Hematopoietic multipotent progenitor cell treated with erythropoietin and hydrocortisone succinate and interleukin-3 and kit ligand, for 17 days (in vitro differentiated cells): ENCODE measurements at regions not wholly inside any gene's neighbourhood (a gene's known extent, or its start where the extent isn't known, plus 50 kb on each side); places are given as distances from the start of the nearest gene placed in this dataset.

Experiments used
- DNase-seq: peaks from one replicate; pipeline ENCODE4 v3.0.0-alpha.2; 2015; ENCODE audit warnings: low spot score

DNA sequence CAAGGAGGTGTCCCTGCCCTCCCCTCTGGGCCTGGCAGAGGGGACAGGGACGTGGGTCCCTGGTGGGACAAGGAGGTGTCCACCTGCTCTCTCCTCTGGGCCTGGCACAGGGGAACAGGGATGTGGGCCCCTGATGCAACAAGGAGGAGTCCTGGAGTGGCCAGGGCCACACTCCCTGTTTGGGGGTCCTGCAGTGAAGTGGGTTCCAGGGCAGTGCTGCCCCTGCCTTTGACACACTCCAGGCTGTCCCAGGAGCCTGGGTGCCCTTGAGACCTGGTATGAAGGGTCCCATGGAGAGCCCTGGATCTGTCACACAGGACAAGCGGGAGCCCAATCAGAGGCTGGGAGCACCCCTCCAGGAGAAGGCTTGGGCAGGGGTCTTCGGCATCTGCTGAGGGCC is 75.8 kb upstream of the GPC1 start:
- no peak for DNase-seq

DNA sequence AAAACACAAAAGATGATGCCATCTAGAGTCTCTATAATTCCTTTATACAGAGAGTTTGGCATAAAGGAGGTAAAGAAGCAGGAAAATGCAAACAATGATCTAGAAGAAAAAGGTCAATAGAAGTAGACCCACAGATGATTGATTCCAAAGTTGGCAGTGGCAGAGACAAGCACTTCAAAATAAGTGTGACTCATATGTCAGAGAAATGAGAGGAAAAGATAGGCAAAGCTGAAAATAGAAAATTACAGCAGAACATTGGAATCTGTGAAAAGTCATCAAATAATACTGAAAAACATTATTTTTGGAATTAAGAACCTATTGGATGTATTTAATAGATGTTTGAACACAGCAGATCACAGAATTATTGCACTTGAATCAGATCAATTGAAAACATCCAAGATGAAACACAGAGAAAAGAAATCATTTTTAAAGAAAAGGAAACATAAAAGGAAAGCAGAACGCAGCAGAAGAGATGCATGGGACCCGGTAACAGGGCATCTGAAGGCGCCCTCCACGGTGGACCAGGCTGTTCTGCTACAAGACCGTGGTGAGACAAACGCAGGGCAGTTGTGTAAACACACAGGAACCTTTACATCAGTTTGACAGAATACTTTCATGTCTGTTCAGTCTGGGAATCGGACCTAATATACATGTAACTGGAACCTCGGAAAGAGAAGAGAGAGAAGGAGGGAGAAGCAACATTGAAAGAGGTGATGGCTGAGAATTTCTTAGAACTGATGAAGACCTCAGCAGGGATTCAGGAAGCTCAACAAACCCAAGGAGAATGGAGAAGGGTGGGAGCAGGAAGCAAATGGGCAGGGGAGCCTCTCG is 74.6 kb upstream of the GPC1 start:
- DNase-seq = no peak

DNA sequence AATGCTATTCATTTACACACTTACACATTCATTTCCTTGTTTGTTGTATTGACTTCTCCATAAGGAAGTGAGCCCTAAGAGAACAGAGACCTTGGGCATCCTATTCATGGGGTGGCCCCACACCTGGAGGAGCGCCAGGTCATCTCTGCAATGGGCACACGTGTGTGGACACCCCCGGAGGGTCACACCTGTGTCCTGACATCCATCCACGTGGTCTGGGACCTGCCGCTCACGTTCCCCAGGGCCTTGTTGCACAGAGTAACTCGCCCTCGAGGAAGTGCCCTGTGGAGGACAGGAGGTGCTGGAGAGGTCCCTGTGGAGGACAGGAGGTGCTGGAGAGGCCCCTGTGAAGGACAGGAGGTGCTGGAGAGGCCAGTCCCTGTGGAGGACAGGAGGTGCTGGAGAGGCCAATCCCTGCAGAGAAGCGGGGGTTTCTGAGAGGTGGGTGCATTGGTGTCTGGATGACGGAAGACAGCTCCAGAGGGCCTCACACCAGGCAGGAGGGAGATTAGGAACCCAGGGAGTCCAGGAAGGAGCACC is 73.2 kb upstream of the GPC1 start:
- DNase-seq = no peak

DNA sequence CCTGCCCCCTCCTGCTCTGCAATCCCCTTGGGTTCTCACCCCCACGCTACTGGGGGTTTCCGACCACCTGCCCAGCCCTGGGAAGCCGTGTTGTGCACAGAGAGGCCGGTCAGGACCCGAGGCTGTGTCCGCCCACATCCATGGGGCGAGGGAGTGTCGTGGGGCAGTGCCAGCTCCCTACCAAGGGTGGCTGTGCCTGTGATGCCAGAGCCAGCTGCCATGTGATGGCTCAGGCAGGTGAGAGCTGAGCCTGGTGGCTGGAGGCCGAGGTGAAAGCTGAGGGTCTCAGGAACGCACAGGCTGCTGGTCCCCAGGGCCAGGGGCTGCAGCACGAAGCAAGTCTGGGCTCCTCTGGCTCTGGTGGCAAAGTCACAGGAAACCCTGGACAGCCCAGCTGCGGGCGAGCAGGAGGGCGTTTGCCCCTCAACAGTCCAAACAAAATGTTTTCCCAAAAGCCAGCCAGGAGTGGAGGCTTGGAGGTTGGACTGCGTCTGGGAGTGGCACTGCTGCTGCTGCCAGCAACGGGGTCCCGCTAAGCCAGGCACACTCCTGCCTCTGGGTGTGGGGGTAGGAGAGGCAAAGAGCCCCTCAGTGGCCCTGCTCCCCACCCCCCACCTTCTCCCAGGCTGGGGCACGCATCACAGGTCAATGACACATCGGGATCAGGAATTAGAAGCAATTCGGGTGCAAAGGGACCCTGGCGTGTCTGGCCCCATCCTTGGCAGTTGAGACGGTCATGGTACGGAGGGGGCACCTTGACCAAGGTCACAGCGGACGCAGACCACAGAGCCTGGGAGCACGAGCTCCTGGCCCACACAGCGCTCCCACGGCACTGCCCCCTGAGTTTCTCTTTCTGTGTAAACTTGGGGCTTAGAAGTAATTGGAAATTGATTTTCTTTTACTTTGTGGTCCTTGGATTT is 72.4 kb upstream of the GPC1 start:
- no peak for DNase-seq

DNA sequence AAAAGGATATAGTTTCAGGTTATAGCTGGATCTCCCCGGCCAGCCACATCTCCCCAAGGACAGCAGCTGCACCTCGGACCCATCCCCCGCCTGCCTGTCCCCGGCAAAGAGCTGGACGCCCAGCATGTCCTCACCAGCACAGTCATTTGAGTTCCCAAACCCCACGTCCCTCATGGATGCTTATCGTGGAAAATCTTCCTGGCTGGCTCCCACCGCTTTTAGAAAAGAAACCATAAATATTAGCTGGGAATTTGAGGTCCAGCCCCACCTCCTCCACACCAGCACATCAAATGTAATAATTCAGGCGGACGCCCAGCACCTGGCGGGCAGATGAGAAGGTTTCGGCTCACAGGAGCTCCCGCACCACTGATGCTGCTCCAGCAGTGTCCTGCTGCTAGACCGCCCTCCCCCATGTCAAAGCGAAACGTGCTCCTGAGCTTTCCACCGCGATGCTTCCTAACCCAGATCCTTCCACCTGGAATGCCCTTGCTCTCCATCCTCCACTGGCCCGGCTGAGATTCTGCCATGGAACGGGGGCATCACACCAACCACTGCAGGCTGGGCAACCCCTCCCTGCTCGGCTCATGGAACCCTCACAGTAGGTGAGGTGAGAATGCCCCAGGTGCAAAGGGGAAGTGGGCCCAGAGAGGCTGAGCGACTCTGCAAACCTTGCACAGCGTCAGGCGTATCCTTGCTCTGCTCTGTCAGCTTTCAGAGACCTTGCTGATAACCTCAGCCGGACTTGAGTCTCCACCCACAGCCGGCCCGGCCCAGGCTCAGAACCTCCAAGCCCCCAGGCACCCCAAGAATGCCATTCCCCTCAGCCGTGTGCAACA is 71.5 kb upstream of the GPC1 start:
- no peak for DNase-seq

DNA sequence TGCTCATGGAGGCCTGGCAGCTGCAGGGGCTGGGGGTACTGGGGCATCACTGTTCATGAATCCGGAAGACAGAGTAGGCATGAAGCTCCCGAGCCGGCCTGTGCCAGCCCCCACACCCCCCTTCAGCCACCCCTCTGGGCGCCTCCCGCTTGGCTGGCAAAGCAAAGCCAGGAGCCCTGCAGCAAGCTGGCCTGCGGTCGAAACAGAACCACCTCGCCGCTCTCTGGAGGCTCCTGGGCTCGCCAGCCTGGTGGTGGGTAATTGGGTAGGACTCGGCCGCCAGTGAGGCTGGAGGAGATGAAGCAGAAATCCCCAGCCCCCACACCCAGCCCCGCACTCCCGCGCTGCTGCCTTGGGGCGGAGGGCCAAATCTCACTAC is 70.9 kb upstream of the GPC1 start:
- no peak for DNase-seq

DNA sequence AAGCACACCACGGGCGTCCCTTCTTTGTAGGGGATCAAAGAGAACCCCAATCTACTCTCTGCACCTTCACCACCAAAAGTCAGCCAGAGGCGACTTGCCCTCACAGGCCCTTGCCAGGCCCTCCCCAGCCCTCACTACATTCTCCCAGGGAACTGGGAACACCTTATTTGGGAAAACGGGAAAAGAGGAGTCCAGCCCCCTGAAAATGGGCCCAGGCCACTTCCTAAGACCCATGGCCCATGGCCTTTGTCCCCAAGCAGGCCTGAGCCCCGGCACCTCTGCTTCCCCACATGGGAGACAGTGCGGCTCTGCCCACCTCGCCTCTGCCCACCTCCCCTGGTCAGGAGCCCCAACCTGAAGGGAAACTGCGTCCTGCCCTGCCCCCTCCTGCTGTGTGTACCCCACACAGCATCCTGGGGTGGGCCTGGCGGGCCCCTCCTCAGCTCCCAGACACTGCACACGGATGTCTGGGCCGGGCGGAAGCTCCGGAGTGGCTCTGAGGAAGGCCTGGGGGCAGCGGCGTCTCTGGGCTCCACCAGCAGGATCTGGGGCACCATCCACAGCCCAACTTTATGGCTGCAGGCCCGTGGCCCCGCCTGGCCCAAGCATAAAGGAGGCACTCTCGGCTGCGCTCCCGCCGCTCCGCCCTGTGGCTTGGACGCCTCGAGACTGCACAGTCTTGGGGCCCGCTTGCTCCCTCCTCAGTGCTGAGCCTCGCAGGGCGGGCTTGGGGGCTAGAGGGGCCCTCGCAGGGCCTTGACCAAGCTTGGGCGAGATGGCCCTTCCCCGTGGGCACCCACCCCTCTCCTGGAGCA is 70.3 kb upstream of the GPC1 start:
- DNase-seq = no peak

DNA sequence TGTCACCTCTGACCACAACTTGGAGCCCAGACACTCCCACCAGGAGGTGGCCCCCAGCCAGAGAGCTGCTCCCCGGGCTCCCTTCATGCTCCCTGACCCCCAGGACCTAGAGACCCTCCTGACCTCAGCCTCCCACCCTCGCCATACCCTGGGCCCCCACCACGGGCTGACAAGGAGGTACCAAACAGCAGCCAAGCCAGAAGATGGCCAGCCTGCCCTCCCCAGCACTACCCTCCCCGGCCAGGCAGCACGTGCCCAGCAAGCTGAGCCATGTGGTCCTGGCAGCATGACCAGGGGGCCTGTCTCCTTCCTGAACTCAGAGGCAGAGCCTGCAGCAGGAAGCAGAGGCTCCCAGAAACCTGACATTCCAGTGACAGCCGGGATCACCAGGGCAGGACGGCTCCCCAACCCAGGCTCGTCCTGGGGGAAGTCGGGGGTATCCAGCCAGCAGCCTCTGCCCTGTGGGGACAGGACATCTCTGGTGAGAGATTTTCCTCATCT is 69.4 kb upstream of the GPC1 start:
- DNase-seq = no peak

DNA sequence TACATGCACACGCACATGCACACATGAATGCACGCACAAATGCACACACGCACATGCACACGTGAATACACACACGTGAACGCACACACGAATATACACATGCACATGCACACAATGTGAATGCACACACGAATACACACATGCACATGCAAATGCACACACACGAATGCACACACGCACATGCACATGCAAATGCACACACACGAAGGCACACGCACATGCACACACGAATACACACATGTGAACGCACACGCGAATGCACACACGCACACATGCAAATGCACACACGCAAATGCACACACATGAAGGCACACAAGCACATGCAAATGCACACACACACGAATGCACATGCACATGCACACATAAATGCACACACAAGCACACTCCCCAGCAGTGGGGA is 68.6 kb upstream of the GPC1 start:
- no peak for DNase-seq

DNA sequence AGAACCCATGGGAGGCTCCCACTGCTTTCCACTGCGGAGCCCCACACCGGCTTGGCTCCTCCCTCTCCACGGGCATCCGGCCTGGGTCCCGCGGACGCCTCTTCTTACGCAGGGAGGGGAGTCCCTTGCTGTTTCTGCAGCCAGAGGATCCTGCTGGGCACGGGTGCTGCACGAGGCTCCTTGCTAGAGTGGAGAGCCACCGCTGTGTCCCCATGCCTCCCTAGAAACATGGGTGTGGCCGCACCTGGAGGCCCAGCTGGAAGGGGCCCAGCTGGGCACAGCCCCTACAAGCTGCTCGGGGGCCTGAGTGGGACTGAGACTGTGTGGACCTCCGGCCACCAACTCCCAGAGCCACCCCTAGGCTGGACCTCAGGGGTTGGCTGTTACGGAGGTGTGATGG is 67.7 kb upstream of the GPC1 start:
- DNase-seq = no peak

DNA sequence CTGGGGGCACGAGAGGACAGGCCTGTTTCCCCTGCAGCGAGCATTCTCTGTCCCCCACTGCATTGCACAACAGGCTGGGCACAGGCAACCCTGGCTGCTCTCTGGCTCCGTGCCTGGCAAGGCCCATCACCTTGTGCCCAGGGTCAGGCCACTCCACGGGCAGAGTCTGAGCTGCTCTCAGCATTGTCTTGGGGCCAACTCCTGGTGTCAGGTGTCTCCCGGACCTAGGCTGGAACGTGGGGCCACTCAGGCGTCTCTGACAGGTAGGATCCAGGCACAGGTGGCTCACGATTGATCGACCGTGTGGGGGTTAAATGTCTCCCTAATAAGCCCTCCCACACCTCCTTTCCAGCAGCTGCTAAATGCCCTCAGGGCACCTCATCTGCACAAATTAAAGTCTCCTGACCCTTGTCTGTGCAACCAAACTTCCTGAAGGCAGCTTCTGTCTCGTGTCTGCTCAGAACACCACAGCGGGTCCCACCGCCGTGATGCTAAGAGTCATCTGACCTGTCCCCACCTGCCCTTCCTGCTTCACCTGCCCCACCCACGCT is 66.6 kb upstream of the GPC1 start:
- DNase-seq = no peak

DNA sequence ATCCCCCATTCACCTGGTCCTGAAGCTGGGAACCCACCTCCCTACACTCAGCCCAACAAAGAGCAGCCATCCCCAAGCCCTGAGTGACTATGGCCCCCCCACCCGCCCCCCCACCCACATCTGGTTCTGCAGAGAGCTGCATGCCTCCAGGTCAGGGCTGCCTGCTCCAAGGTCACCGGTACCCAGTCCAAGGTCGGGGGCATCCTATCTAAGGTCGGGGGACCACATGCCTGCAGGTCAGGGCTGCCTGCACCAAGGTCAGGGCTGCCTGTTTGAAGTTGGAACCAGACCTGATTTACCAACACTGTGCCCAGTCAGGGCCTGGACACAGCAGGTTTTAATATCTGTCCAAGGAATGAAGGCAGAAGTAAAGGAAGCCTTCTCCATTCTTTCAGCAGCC is 66.1 kb upstream of the GPC1 start:
- DNase-seq = no peak

DNA sequence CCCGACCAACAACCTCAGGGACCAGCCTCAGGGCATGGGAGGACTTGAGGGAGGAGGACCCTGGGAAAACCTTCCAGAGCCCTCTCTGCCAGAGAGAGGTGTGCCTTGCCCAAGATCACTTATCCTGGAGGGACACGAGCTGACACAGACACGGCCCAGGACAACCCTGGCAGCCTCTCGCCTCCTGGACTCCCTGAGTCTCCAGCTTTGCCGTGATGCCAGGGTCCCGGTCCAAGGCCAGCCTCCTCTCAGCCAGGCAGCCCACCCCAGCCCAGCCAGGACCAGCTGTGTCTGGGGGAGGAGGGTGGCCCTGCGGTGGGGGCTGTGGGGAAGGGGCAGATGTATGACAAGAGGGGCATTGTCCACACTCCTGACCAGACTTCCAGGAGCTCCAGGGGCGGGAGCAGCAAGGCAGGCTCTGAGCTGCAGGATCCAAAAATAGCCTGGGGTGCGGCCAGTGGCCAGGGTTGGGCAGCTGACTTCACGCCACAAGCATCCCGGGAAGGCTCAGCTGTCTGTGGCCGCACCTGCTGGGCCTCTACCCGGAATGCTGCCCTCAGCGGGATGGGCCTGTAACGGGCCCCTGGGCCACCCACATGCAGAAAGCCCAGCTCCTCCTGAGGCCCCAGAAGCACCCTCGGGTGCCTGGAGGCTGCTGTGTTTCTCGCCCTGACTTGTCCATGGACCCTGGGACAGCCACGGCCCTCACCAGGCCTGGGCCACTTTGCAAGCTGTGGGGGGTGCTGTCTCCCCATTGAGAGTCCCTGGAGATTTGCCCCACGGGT is 65.5 kb upstream of the GPC1 start:
- no peak for DNase-seq

DNA sequence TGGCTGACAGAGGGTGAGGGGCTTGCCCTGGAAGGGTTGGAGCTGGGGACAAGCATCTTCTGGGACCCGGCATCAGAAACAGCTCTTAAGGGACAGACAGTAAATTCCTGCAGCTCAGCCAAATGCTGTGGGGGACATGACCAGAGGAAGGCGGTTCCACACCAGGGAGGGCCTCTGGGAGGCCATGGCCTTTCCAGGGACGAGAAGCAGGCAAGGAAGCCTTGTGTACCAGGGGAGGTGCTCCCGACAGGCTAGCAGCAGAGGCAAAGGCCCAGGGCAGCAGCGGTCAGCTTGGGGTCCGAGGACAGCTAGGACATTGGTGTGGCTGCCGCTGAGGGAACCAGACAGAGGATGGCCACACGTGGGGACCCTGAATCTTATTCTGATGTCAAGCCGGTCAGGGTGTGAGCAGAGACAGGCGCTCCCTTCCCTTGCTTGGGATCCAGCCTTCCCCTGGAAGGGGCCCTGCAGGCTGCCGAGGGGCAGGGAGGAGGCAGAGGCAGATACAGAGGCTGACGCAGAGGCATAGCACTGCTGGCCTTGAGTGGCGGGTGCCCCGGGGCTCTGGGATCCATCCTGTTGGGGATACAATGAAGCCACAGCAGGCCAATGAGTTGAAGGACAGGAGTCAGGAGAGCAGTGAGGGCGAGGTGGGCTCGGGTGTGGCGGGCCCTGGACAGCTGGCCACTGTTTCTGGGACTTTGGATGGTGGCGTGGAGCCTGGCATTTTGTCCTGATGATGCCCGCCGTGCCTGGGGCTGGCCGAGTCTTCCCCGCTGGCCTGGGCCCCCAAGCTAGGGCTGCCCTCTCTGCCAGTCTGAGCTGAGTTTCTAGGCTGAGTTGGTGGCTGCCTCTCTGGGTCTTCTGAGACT is 64.1 kb upstream of the GPC1 start:
- DNase-seq = no peak

DNA sequence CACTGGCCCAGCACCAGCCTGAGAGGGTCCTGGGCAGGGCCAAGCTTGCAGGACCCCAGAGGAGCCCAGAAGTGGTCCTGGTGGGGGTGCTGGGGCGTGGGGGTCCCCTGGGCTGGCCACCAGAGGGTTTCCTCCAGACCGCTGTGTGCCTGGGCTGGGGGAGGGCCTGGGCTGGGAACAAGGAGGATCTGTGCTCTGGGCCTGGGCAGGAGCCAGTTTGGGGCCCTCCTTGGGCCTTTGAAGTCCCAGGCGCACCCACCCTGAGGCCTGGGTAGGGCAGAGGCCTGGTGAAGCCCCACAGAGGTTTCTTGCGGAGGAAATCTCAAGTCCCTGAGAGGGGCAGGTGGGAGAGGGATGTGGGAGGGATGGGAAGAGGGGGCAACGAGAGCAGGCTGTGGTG is 63.4 kb upstream of the GPC1 start:
- no peak for DNase-seq

DNA sequence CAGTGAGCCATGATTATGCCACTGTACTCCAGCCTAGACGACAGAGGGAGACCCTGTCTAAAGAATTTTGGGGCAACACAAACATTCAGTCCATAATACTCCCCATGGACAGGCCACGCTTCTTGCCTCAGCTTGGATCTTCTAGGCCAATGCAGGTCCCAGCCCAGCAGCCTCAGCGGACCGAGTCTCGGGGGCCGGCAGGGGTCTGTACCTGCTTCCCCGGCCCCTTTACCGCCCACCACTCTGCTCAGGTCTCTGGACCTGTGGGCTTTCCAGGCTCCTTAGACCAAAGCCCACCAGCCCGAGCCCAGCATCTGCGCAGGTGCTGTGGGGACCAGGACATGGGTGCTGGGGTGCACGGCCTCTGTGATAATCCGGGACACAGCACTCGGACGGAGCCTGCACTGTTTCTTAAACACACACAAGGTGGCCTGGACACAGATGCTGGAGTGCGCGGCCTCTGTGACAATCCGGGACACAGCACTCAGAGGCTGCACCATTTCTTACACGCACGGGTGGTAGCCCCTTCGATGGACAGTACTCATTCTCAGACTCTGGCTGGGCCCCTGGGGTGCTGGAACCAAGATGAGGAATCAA is 62.1 kb upstream of the GPC1 start:
- no peak for DNase-seq

DNA sequence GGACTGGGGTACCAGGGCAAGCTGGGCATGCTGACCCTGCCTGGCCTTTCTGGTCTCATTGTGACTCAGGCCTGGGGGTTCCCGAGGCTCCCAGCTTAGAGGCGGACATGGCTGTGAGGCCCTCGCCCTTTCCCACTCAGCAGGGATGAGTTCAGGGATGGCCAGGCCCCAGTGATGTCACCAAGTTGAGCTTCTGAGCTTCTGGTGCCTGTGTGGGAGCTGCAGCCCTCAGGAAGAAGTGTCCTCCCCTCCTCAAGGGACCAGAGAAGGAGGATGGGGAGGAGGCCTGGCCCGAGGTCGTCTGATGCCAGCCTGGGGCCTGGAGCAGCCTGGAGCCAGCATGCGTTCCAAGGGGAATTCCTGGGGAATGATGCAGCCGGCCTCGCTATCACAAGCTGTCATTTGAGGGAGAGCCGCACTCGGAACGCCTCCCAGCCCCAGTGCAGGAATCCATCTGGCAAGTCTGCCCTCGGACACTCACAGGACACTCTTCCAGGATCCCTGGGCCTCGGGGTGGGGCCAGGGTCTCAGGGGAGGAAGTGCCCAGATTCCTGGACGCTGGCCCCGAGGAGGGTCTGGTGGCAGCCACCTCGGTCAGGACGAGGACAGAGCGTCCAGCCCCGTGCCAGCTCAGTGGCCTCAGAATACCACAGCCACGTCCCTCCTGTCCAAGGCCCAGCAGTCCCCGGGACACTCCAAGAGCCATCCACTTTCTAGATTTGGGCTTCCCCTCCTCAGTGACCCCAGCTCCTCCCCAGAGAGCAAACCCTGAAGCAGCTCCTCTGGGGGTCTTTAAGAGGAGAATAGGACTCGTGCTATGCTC is 61.2 kb upstream of the GPC1 start:
- no peak for DNase-seq
